Adipose tissue (tissue), 3 donors: ENCODE measurements at regions not wholly inside any gene's neighbourhood (a gene's known extent, or its start where the extent isn't known, plus 50 kb on each side); places are given as distances from the start of the nearest gene placed in this dataset.
"Not testable (repeated sequence)": the region's sequence is repeated elsewhere in the genome, so short reads cannot be mapped to it uniquely, and the experiment has no call there.

Source experiments
- H3K27ac ChIP-seq: one replicate; pipeline ENCODE4 v1.5.1; 2013; ENCODE audit warnings: low read depth, low read length
- WGBS, 3 donors: extraction: QIAGEN DNeasy Blood & Tissue Kit; methylation state at CpG; one replicate each; pipeline ENCODE4 v1.1.7; 2013; 5-methylcytosine and 5-hydroxymethylcytosine counted together
- donor health status: healthy with polysubstance abuse.
- donor health status: Bipolar disorder and iron deficiency.
- donor health status: healthy.

- no peak overlapping the region for H3K27ac ChIP-seq
- 64 to 100% (median 100%) methylated on average over 1 of the region's 1 CpG for WGBS, 3 donors
These were observed 376.7 kb upstream of the DIPK2B start for GRCh38 chrX:45577361-45577760.

GRCh38 chrX:45571453-45571852 lies 370.8 kb upstream of the DIPK2B start:
- 70 to 87% (median 70%) methylated on average over 4 of the region's 4 CpGs for WGBS, 3 donors
- H3K27ac ChIP-seq = no peak overlapping the region

GRCh38 chrX:45566456-45566855 lies 365.8 kb upstream of the DIPK2B start:
- WGBS, 3 donors = 74 to 89% (median 86%) methylated on average over 2 of the region's 2 CpGs
- no peak overlapping the region for H3K27ac ChIP-seq

- WGBS, 3 donors = 36 to 68% (median 41%) methylated on average over 2 of the region's 2 CpGs
These were observed 356.7 kb upstream of the DIPK2B start for GRCh38 chrX:45557387-45557786.

GRCh38 chrX:45554736-45555135 lies 354.1 kb upstream of the DIPK2B start:
- H3K27ac ChIP-seq = no peak overlapping the region
- 79 to 98% (median 83%) methylated on average over 1 of the region's 1 CpG for WGBS, 3 donors

More at GRCh38 chrX:45557387-45557786, 356.7 kb upstream of the DIPK2B start:
- no peak overlapping the region for H3K27ac ChIP-seq

GRCh38 chrX:45553417-45553816 lies 352.7 kb upstream of the DIPK2B start:
- no peak overlapping the region for H3K27ac ChIP-seq
- 46 to 83% (median 71%) methylated on average over 1 of the region's 1 CpG for WGBS, 3 donors

- H3K27ac ChIP-seq = not testable (repeated sequence)
These were observed 346.0 kb upstream of the DIPK2B start for GRCh38 chrX:45546697-45547096.

- 58 to 78% (median 72%) methylated on average over 2 of the region's 2 CpGs for WGBS, 3 donors
- no peak overlapping the region for H3K27ac ChIP-seq
These were observed 339.5 kb upstream of the DIPK2B start for GRCh38 chrX:45540181-45540580.

GRCh38 chrX:45537936-45538335 lies 337.3 kb upstream of the DIPK2B start:
- 47 to 81% (median 80%) methylated on average over 1 of the region's 1 CpG for WGBS, 3 donors
- H3K27ac ChIP-seq = no peak overlapping the region

- H3K27ac ChIP-seq = no peak overlapping the region
- WGBS, 3 donors = 64 to 86% (median 81%) methylated on average over 4 of the region's 4 CpGs
These were observed 327.2 kb upstream of the DIPK2B start for GRCh38 chrX:45527834-45528233.

GRCh38 chrX:45524805-45525204 lies 324.1 kb upstream of the DIPK2B start:
- H3K27ac ChIP-seq = no peak overlapping the region
- 62 to 89% (median 75%) methylated on average over 3 of the region's 3 CpGs for WGBS, 3 donors

GRCh38 chrX:45524296-45524695 lies 323.6 kb upstream of the DIPK2B start:
- 85 to 96% (median 89%) methylated on average over 1 of the region's 1 CpG for WGBS, 3 donors
- H3K27ac ChIP-seq = no peak overlapping the region

GRCh38 chrX:45518552-45518951 lies 317.9 kb upstream of the DIPK2B start:
- 31 to 56% (median 53%) methylated on average over 1 of the region's 1 CpG for WGBS, 3 donors
- H3K27ac ChIP-seq = no peak overlapping the region

GRCh38 chrX:45517090-45517973 lies 316.7 kb upstream of the DIPK2B start:
- no peak overlapping the region for H3K27ac ChIP-seq
- 47 to 73% (median 61%) methylated on average over 5 of the region's 5 CpGs for WGBS, 3 donors

GRCh38 chrX:45515262-45516215 lies 314.9 kb upstream of the DIPK2B start:
- WGBS, 3 donors = 24 to 40% (median 33%) methylated on average over 12 of the region's 12 CpGs
- no peak overlapping the region for H3K27ac ChIP-seq

GRCh38 chrX:45513042-45513441 lies 312.4 kb upstream of the DIPK2B start:
- WGBS, 3 donors = 64 to 87% (median 71%) methylated on average over 3 of the region's 3 CpGs
- no peak overlapping the region for H3K27ac ChIP-seq

- no peak overlapping the region for H3K27ac ChIP-seq
- WGBS, 3 donors = 63 to 83% (median 70%) methylated on average over 2 of the region's 2 CpGs
These were observed 307.8 kb upstream of the DIPK2B start for GRCh38 chrX:45508454-45508853.

- 51 to 89% (median 88%) methylated on average over 2 of the region's 2 CpGs for WGBS, 3 donors
- no peak overlapping the region for H3K27ac ChIP-seq
These were observed 305.6 kb upstream of the DIPK2B start for GRCh38 chrX:45506149-45506730.

- H3K27ac ChIP-seq = no peak overlapping the region
- 0 to 89% (median 40%) methylated on average over 1 of the region's 1 CpG for WGBS, 3 donors
These were observed 304.5 kb upstream of the DIPK2B start for GRCh38 chrX:45505214-45505613.
